ENCODE measurements at regions not wholly inside any gene's neighbourhood (a gene's known extent, or its start where the extent isn't known, plus 50 kb on each side); places are given as distances from the start of the nearest gene placed in this dataset.

DNA sequence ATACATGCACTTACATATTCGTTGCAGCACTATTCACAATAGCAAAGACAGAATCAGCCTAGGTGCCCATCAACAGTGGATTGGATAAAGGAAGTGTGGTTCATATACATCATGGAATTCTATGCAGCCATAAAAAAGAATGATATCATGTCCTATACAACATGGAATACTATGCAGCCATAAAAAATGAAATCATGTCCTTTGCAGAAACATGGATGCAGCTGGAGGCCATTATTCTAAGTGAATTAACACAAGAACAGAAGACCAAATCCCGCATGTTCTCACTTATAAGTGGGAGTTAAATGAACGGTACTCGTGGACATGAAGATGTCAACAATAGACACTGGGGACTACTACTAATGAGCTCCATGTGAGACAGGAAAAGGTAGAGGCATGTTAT lies 288.1 kb upstream of the TFPI start:
- TF ChIP-seq, protein P1, sequence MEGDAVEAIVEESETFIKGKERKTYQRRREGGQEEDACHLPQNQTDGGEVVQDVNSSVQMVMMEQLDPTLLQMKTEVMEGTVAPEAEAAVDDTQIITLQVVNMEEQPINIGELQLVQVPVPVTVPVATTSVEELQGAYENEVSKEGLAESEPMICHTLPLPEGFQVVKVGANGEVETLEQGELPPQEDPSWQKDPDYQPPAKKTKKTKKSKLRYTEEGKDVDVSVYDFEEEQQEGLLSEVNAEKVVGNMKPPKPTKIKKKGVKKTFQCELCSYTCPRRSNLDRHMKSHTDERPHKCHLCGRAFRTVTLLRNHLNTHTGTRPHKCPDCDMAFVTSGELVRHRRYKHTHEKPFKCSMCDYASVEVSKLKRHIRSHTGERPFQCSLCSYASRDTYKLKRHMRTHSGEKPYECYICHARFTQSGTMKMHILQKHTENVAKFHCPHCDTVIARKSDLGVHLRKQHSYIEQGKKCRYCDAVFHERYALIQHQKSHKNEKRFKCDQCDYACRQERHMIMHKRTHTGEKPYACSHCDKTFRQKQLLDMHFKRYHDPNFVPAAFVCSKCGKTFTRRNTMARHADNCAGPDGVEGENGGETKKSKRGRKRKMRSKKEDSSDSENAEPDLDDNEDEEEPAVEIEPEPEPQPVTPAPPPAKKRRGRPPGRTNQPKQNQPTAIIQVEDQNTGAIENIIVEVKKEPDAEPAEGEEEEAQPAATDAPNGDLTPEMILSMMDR (conservative IDR thresholded peaks at IDR 0.05; ENCODE audit: low read depth, low read length): no peak
- no peak for TF ChIP-seq EZH2 (IDR thresholded peaks at IDR 0.05; ENCODE audit: borderline replicate concordance, low read depth, low read length, poor library complexity, severe bottlenecking)

Data from A673 (cell line).